HG03139 (cell line): ENCODE measurements at regions not wholly inside any gene's neighbourhood (a gene's known extent, or its start where the extent isn't known, plus 50 kb on each side); places are given as distances from the start of the nearest gene placed in this dataset.
"Not testable (repeated sequence)": the region's sequence is repeated elsewhere in the genome, so short reads cannot be mapped to it uniquely, and the experiment has no call there.

Source experiments
- ATAC-seq: cut with Tn5 transposase; IDR thresholded peaks from one replicate; pipeline ENCODE4 v1.9.1; 2021; ENCODE audit not compliant: unreplicated experiment

GRCh38 chr2:111385226-111385957 lies 264.7 kb downstream of the BCL2L11 start:
- ATAC-seq = not testable (repeated sequence)

- not testable (repeated sequence) for ATAC-seq
These were observed 269.9 kb downstream of the BCL2L11 start for GRCh38 chr2:111390605-111391004.

- not testable (repeated sequence) for ATAC-seq
These were observed 274.8 kb downstream of the BCL2L11 start for GRCh38 chr2:111395350-111396128.

GRCh38 chr2:111400598-111401253 lies 280.0 kb downstream of the BCL2L11 start:
- not testable (repeated sequence) for ATAC-seq

GRCh38 chr2:111401270-111402140 lies 280.8 kb downstream of the BCL2L11 start:
- not testable (repeated sequence) for ATAC-seq

GRCh38 chr2:111402450-111402849 lies 281.7 kb downstream of the BCL2L11 start:
- not testable (repeated sequence) for ATAC-seq

- ATAC-seq = not testable (repeated sequence)
These were observed 282.6 kb downstream of the BCL2L11 start for GRCh38 chr2:111403287-111403686.

- not testable (repeated sequence) for ATAC-seq
These were observed 285.9 kb downstream of the BCL2L11 start for GRCh38 chr2:111406616-111407015.

GRCh38 chr2:111407632-111408194 lies 287.0 kb downstream of the BCL2L11 start:
- not testable (repeated sequence) for ATAC-seq

- not testable (repeated sequence) for ATAC-seq
These were observed 290.2 kb downstream of the BCL2L11 start for GRCh38 chr2:111410868-111411406.

GRCh38 chr2:111411867-111412681 lies 291.4 kb downstream of the BCL2L11 start:
- ATAC-seq = not testable (repeated sequence)

GRCh38 chr2:111412841-111413650 lies 292.3 kb downstream of the BCL2L11 start:
- not testable (repeated sequence) for ATAC-seq

- not testable (repeated sequence) for ATAC-seq
These were observed 293.2 kb downstream of the BCL2L11 start for GRCh38 chr2:111413950-111414349.

GRCh38 chr2:111415765-111416743 lies 295.3 kb downstream of the BCL2L11 start:
- not testable (repeated sequence) for ATAC-seq

- not testable (repeated sequence) for ATAC-seq
These were observed 296.3 kb downstream of the BCL2L11 start for GRCh38 chr2:111417026-111417425.

- not testable (repeated sequence) for ATAC-seq
These were observed 297.6 kb downstream of the BCL2L11 start for GRCh38 chr2:111418091-111418875.
